Activated naive CD8-positive, alpha-beta T cell treated with anti-CD3 and anti-CD28 coated beads, Interleukin-2, amount 50 U/mL, for 24 hours (primary cell): ENCODE measurements at regions not wholly inside any gene's neighbourhood (a gene's known extent, or its start where the extent isn't known, plus 50 kb on each side); places are given as distances from the start of the nearest gene placed in this dataset.
"Not testable (repeated sequence)": the region's sequence is repeated elsewhere in the genome, so short reads cannot be mapped to it uniquely, and the experiment has no call there.

Experiments used
- ATAC-seq: fragments of 150-1000 bp; cut with Tn5 transposase; one replicate; pipeline ENCODE4 v1.10.0; 2021
- DNase-seq: peaks from one replicate; pipeline ENCODE4 v3.0.0; 2021
- H3K27ac Mint-ChIP-seq: one replicate; pipeline ENCODE4 v1.8.0; 2021; ENCODE audit warnings: mild to moderate bottlenecking, mixed read lengths
- H3K27me3 Mint-ChIP-seq: one replicate; pipeline ENCODE4 v1.8.0; 2021; ENCODE audit warnings: mixed read lengths
- H3K36me3 Mint-ChIP-seq: one replicate; pipeline ENCODE4 v1.8.0; 2021; ENCODE audit warnings: low read depth, mixed read lengths
- H3K4me1 Mint-ChIP-seq: one replicate; pipeline ENCODE4 v1.8.0; 2021; ENCODE audit warnings: mixed read lengths
- H3K4me3 Mint-ChIP-seq: one replicate; pipeline ENCODE4 v1.8.0; 2021; ENCODE audit warnings: mild to moderate bottlenecking, moderate library complexity, mixed read lengths
- H3K9me3 Mint-ChIP-seq: one replicate; pipeline ENCODE4 v1.8.0; 2021; ENCODE audit warnings: mixed read lengths

DNA sequence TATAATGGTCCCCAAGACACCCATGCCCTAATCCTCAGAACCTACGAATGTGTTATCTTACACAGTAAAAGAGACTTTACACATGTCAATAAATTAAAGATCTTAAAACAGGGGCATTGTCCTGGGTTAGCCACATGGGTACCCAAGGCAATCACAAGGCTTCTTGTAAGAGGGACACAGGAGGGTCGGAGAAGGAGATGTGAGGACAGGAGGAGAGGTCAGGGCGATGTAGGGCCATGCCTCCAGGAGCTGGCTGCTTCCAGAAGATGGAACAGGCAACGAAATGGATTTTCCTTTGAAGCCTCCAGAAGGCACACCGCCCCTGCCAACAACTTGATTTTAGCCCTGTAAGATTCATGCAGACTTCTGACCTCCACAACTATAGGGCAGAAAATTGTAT lies 262.7 kb downstream of the MEX3B start:
- Mint-ChIP-seq H3K9me3 (no peaks in the 10 kb centered on the region), H3K4me1 (no peaks in the 10 kb centered on the region), H3K4me3 (no peak overlapping the region), H3K36me3 (no peaks in the 10 kb centered on the region), H3K27ac (no peak overlapping the region), H3K27me3 (peaks cover 4% of the 10 kb centered on the region)
- DNase-seq = no peak
- ATAC-seq = no peak

- Mint-ChIP-seq H3K4me1 (no peaks in the 10 kb centered on the region), H3K4me3 (no peak overlapping the region), H3K9me3 (no peaks in the 10 kb centered on the region), H3K27ac (no peak overlapping the region), H3K27me3 (peaks cover 4% of the 10 kb centered on the region), H3K36me3 (no peaks in the 10 kb centered on the region)
- ATAC-seq (no peak), DNase-seq (no peak)
Measured at GRCh38 chr15:81781395-81781794, 264.4 kb downstream of the MEX3B start.

- Mint-ChIP-seq H3K36me3 (no peaks in the 10 kb centered on the region), H3K4me3 (no peak overlapping the region), H3K4me1 (no peaks in the 10 kb centered on the region), H3K27ac (no peak overlapping the region), H3K27me3 (peaks cover 4% of the 10 kb centered on the region), H3K9me3 (no peaks in the 10 kb centered on the region)
- ATAC-seq (no peak), DNase-seq (no peak)
Measured at GRCh38 chr15:81780966-81781365, 264.9 kb downstream of the MEX3B start.

DNA sequence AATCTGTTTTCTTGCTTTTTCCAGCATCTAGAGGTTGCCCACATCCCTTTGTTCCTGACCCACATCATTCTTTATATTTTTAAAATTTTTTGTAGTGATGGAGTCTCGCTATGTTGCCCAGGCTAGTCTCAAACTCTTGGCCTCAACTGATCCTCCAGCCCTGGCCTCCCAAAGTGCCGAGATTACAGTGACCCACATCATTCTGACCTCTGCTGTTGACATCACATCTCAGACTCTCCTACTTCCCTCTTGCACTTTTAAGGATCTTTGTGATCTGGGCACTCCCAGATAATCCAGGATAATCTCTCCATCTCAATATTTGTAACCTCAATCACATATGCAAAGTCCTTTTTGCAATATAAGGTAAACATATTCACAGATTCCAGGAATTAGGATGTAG lies 266.6 kb downstream of the MEX3B start:
- H3K27ac Mint-ChIP-seq = no peak overlapping the region
- no peaks in the 10 kb centered on the region for H3K9me3 Mint-ChIP-seq
- H3K36me3 Mint-ChIP-seq = no peaks in the 10 kb centered on the region

DNA sequence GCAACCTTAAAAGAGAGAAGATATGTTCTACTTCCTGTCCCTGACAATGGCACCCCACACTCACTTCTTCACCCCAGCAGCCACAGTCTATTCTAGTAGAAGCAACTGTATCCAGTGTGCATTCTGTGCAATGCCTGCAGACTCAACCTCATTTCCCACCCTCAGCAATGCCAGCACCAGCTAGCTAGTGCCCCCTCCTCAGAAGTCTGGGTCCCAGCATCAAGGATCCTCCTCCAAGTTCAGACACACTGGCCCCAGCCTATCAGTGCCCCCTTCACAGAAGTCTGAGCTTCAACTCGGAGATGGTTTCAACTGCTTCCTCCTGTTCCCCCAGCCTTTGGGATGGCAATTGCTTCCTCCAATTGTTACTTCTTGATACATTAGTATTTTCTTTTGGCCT lies 268.3 kb downstream of the MEX3B start:
- Mint-ChIP-seq H3K27me3 (no peaks in the 10 kb centered on the region), H3K9me3 (no peaks in the 10 kb centered on the region), H3K36me3 (no peaks in the 10 kb centered on the region), H3K4me3 (no peak overlapping the region), H3K4me1 (no peaks in the 10 kb centered on the region), H3K27ac (no peak overlapping the region)
- no peak for ATAC-seq
- DNase-seq = no peak

More for the DNA sequence above, 266.6 kb downstream of the MEX3B start:
- H3K4me1 Mint-ChIP-seq = no peaks in the 10 kb centered on the region
- no peak for DNase-seq
- no peak overlapping the region for H3K4me3 Mint-ChIP-seq
- H3K27me3 Mint-ChIP-seq = peaks cover 4% of the 10 kb centered on the region
- ATAC-seq = no peak

- Mint-ChIP-seq H3K27ac (no peak overlapping the region), H3K4me1 (no peaks in the 10 kb centered on the region), H3K36me3 (no peaks in the 10 kb centered on the region), H3K27me3 (no peaks in the 10 kb centered on the region), H3K9me3 (no peaks in the 10 kb centered on the region), H3K4me3 (no peak overlapping the region)
- ATAC-seq (no peak), DNase-seq (no peak)
Measured at GRCh38 chr15:81776976-81777375, 268.8 kb downstream of the MEX3B start.

- ATAC-seq, H3K36me3 Mint-ChIP-seq, H3K27ac Mint-ChIP-seq, DNase-seq, H3K27me3 Mint-ChIP-seq, H3K9me3 Mint-ChIP-seq, H3K4me3 Mint-ChIP-seq, H3K4me1 Mint-ChIP-seq: not testable (repeated sequence)
Measured at GRCh38 chr15:81775779-81776178, 270.0 kb downstream of the MEX3B start.

DNA sequence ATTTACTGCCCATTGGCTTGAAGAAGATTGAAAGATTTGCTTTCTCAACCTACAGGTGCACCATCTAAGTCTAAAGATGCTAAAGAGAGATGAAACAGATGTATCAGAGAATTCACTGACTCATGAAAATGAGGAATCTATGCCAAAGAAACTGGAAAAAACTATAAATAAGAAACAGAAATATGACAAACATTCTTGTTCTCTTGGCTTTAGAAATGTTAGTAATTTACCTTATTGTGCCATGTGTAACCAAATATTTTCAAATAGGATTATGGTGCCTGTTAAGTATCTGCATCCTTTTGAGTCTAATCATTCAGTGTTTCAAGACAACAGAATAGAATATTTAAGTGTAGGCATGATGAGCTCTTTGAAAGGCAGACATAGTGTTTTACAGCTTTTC lies 271.5 kb downstream of the MEX3B start:
- Mint-ChIP-seq H3K4me1 (no peaks in the 10 kb centered on the region), H3K9me3 (no peaks in the 10 kb centered on the region), H3K36me3 (no peaks in the 10 kb centered on the region), H3K27ac (no peak overlapping the region), H3K27me3 (peaks cover 2% of the 10 kb centered on the region), H3K4me3 (no peak overlapping the region)
- no peak for DNase-seq
- ATAC-seq = no peak

DNA sequence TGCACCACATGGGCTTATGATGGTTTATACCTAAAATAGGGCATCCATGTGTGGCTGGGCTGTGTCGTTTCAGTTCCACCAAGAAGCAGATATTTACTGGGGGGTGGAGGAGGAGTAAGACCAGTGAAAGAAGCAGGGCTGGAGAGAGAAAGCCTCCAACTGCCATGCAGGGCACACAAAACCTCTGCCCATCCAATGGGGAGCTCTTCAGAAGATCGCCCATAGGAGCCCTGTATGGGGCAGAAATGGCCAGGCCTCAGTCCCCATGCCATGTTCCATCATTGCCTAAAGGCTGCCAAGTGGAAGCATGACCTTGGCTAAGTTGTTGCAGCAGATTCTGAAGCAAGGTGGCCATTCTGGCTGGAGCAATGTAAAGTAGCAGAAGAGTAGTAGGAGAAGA lies 277.0 kb downstream of the MEX3B start:
- H3K4me3 Mint-ChIP-seq = no peak overlapping the region
- no peak for ATAC-seq
- no peaks in the 10 kb centered on the region for H3K36me3 Mint-ChIP-seq
- DNase-seq = no peak
- H3K4me1 Mint-ChIP-seq = no peaks in the 10 kb centered on the region
- H3K27ac Mint-ChIP-seq = no peak overlapping the region
- no peaks in the 10 kb centered on the region for H3K9me3 Mint-ChIP-seq
- H3K27me3 Mint-ChIP-seq = peaks cover 2% of the 10 kb centered on the region

DNA sequence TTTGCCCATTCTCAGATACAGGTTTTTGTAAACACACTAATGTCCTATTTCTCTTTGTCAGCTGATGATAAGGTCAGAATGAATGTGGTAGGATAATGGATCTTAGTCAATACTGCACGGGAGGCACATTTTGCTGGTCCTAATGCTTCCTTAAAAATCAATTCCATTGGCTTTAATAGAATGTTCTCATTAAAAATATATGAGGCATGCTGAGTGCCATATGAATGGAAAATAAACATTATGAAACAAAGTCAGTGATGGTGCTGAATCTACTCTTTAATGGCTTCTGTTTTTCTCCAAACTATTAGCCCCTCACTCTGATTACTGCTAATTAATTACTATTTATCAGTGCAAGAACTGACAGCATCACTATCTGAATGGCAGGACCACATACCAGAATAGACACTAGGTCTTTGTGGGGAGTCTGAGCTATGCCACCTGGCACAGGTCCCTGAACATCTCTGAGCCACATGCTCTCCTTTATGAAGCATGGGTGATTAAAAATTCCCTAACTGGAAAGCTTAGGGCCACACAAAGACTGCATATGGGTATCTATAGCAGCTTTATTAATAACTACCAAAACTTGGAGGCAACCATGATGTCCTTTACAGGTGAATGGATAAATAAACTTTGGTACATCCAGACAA lies 278.9 kb downstream of the MEX3B start:
- DNase-seq (no peak), ATAC-seq (no peak)
- Mint-ChIP-seq H3K27me3 (peaks cover 2% of the 10 kb centered on the region), H3K4me3 (no peak overlapping the region), H3K9me3 (no peaks in the 10 kb centered on the region), H3K27ac (no peak overlapping the region), H3K36me3 (no peaks in the 10 kb centered on the region), H3K4me1 (no peaks in the 10 kb centered on the region)

- no peak for DNase-seq
- peaks cover 2% of the 10 kb centered on the region for H3K27me3 Mint-ChIP-seq
Measured at GRCh38 chr15:81765816-81766215, 280.0 kb downstream of the MEX3B start.

DNA sequence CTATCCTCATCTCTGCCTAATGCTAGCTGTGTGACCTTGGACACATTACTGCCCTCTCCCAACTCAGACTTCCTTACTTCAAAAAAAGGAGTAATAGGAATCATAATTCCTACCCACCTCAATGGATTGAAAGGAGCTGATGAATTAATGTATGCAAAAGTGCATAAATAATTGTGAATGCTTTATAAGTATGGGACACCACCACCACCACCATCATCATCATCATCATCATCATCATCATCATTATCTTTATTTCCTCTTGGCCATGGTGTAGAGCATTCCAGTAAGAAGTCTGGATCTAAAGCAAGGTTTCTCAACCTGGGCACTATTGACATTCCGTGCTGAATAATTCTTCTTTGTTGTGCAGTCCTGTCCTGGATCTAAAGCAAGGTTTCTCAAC lies 282.5 kb downstream of the MEX3B start:
- DNase-seq (no peak), ATAC-seq (no peak)
- H3K27me3 Mint-ChIP-seq = no peaks in the 10 kb centered on the region
- no peak overlapping the region for H3K4me3 Mint-ChIP-seq
- no peak overlapping the region for H3K27ac Mint-ChIP-seq
- H3K36me3 Mint-ChIP-seq = no peaks in the 10 kb centered on the region
- H3K9me3 Mint-ChIP-seq = no peaks in the 10 kb centered on the region
- no peaks in the 10 kb centered on the region for H3K4me1 Mint-ChIP-seq

More at GRCh38 chr15:81765816-81766215, 280.0 kb downstream of the MEX3B start:
- H3K27ac Mint-ChIP-seq = no peak overlapping the region
- no peak overlapping the region for H3K4me3 Mint-ChIP-seq
- no peaks in the 10 kb centered on the region for H3K4me1 Mint-ChIP-seq
- no peaks in the 10 kb centered on the region for H3K36me3 Mint-ChIP-seq
- no peaks in the 10 kb centered on the region for H3K9me3 Mint-ChIP-seq
- no peak for ATAC-seq

DNA sequence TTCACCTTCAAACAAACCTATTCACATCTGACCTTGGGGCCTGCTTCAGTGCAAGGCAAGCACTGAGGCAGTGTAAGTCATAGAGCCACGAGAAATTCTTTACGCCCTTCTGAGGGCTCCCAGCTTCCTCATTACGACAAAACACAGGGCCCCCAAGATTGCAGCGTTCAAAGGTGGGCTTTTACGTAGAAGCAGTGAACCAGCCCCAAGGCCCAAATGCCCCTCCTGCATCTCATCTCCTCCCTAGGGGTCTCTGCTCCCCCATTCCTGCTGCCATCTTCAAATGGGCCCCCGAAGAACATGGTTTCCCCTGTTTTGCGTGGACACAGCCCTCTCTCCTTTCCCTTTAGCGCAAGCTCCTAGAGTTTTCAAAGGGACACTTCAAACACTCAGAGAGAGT lies 285.1 kb downstream of the MEX3B start:
- H3K36me3 Mint-ChIP-seq = no peaks in the 10 kb centered on the region
- no peak overlapping the region for H3K27ac Mint-ChIP-seq
- H3K27me3 Mint-ChIP-seq = no peaks in the 10 kb centered on the region
- no peak for ATAC-seq
- H3K4me3 Mint-ChIP-seq = no peak overlapping the region
- no peak for DNase-seq
- no peaks in the 10 kb centered on the region for H3K9me3 Mint-ChIP-seq
- H3K4me1 Mint-ChIP-seq = no peaks in the 10 kb centered on the region

GRCh38 chr15:81758818-81759284 lies 287.0 kb downstream of the MEX3B start:
- no peaks in the 10 kb centered on the region for H3K9me3 Mint-ChIP-seq
- DNase-seq = no peak

GRCh38 chr15:81755626-81756025 lies 290.2 kb downstream of the MEX3B start:
- DNase-seq (no peak), ATAC-seq (no peak)
- Mint-ChIP-seq H3K9me3 (no peaks in the 10 kb centered on the region), H3K36me3 (no peaks in the 10 kb centered on the region), H3K27ac (no peak overlapping the region), H3K4me3 (no peak overlapping the region), H3K27me3 (no peaks in the 10 kb centered on the region), H3K4me1 (no peaks in the 10 kb centered on the region)

More at GRCh38 chr15:81758818-81759284, 287.0 kb downstream of the MEX3B start:
- Mint-ChIP-seq H3K36me3 (no peaks in the 10 kb centered on the region), H3K4me3 (no peak overlapping the region), H3K27me3 (no peaks in the 10 kb centered on the region), H3K27ac (no peak overlapping the region), H3K4me1 (no peaks in the 10 kb centered on the region)
- ATAC-seq = no peak

GRCh38 chr15:81754078-81754477 lies 291.7 kb downstream of the MEX3B start:
- no peak overlapping the region for H3K4me3 Mint-ChIP-seq
- no peaks in the 10 kb centered on the region for H3K27me3 Mint-ChIP-seq
- H3K27ac Mint-ChIP-seq = no peak overlapping the region
- no peaks in the 10 kb centered on the region for H3K9me3 Mint-ChIP-seq
- no peaks in the 10 kb centered on the region for H3K4me1 Mint-ChIP-seq
- DNase-seq (no peak), ATAC-seq (no peak)
- H3K36me3 Mint-ChIP-seq = no peaks in the 10 kb centered on the region
